GM18520 (cell line): ENCODE measurements at regions not wholly inside any gene's neighbourhood (a gene's known extent, or its start where the extent isn't known, plus 50 kb on each side); places are given as distances from the start of the nearest gene placed in this dataset.
A peak's percentile ranks its signal among the peaks of the same experiment; 100 is the strongest.

Experiments used
- ATAC-seq: cut with Tn5 transposase; IDR thresholded peaks from one replicate; pipeline ENCODE4 v1.9.1; 2021; ENCODE audit not compliant: unreplicated experiment

- ATAC-seq: peak; percentile 40
Measured at GRCh38 chr5:107294211-107294550, 376.6 kb downstream of the EFNA5 start.

DNA sequence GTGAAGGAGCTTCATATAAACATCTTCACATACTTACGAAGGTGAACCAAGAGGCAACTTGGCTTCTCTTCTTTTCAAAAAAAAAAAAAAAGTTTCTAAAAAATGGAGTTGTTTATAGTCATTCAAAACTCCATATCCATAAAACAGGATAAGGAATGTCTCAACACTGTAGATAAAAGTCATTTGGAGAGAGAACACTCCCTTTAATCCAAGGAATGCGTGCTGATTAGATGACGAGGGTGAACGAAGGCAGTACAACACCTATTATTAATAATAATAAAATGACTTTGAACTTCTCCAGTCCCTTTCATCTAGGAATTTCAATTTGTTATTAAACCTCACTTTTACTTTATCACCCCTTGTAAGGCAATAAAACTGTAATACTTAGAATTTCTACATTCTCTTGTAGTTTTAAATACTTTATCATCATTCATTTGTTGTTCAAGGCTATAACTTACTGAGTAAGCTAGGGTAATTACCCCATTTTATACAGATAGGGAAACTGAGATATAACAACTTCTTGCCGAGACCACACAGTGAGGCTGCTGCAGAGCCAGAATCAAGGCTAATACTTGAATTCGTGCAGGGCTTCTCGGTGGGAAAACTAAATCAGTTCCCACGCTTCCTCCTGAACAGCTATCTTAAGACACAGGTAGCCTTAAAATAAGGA is 377.1 kb downstream of the EFNA5 start:
- no peak for ATAC-seq

GRCh38 chr5:107291866-107292265 is 378.9 kb downstream of the EFNA5 start:
- ATAC-seq: no peak

DNA sequence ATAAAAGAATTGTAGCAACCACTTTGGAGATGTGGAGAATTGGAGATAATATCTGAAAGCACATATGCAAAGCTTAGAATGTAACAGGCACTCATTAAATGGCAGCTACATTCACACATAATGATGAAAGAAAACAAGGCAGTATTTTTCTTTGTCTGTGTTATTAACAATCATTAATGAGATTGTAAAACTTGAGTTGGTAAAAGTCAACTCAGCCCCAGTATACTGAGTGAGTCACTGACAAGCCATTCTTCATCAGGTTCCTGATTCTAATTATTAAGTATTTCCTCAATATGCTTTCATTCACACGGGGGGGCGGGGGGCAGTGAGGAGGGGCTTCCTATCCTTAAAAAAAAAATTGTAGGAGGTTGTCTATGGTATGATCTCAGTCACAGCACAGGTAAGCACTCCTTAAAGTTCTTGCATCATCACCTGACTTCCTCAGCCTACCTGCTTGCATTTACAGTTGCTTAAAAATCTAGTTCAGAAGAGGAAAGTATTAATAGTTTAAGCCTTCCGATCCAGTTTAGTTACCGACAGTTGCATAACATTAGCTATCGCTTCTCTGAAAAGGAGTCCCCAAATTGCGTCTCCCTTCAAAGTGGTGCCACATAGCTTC is 379.8 kb downstream of the EFNA5 start:
- no peak for ATAC-seq

DNA sequence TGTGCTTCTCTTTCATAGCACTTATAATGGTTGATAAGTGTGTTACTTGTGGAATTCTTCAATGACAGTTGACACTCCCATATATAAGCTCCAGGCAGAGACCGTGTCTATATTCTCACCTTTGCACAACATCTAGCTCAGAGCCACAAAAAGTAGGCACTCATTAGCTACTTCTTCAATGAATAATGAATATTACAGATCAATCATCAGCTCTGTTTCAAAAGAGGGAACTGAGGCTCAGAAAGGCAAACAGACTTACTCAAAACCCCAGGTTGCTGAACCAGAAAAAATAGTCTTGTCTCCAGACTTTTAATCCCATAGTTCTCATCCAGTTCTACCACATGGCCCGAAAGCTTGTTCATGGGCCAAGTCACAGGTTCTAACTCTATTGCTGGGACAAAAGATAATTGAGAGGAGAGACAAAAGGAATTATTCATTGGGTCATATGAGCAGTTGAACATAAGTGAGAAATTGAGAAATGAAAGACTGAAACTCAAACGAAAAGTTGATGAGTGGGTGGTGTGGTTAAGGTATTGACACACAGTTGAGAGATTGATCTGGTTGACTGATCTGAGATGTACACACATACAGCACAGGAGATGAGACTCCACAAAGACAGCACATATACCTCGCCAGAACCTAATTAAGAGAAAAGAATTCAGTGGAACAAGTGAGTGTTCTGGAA is 381.6 kb downstream of the EFNA5 start:
- ATAC-seq: peak; percentile 87

DNA sequence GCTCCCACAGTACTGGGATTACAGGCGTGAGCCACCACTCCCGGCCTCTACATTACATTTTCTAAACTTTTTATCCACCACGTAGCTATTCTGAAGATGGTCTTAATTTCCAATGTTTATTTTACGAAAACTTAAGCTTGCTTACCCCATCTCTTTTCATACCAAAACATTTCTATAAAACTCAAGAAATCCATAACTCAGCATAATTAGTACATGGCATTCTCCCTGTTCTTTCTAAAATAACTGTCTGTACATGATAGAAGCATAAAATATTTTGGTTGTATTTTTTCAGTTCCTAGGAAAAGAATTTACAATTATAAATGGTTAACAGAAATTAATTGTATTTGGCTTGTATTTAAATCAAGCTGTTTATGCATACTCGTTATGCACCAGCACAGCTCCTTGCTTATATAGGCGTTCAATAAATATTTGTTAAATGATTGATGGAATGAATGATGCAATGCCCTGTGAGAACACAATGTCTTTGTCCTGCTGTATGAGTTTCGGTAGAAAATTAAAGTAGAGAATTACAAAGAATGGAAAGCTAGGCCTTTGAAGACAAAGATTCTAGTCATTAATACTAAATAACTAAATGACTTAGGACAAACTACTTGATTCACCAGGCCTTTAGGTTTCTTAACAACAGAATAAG is 384.2 kb downstream of the EFNA5 start:
- no peak for ATAC-seq

DNA sequence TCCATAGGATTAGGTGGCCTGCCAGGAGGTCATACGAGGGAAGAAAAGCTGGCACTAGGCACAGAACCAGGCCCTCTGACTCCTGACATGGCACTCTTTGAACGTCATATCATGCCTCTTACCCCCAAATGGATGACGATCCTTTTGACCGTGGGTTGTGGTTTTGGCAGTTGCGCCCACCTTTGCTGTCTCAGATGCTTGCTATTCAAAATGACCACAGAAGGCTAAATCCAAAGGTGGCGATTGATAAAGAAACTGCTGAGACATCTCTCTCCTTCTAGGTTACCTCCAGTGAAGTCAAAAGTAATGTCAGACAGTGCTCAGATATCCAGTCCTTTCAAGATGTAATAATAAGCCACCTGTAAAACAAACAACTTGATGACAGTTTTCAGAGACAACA is 385.0 kb downstream of the EFNA5 start:
- ATAC-seq: peak; percentile 23

GRCh38 chr5:107284822-107285525 is 385.8 kb downstream of the EFNA5 start:
- ATAC-seq: no peak

DNA sequence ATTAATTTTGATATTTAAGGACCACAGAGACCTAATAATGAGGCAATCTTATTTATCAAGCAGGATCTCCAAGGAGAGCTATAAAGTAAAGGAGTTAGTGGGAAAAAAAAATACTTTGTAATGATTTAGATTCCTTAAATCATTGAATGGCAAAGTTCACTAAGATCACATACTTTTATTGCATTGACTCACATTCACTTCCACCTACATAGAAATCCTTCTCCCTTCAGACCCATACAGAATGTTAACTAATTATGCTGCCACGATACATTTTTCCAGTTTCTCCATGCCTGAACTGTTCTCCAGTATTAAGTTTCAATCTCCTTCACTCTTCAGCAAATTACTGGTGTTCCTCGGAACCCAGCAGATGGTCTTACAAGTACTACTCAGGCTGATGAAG is 388.7 kb downstream of the EFNA5 start:
- ATAC-seq: no peak

DNA sequence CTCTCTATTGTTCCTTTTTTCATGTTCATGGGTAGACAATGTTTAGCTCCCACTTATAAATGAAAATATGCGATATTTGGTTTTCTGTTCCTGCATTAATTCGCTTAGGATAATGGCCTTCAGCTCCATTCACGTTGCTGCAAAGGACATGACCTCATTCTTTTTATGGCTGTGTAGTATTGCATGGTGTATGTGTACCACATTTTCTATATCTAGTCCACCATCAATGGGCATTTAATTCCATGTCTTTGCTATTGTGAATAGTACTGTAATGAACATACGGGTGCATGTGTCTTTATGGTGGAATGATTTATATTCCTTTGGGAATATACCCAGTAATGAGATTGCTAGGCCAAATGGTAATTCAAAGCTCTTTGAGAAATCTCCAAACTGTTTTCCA is 392.0 kb downstream of the EFNA5 start:
- ATAC-seq: no peak

DNA sequence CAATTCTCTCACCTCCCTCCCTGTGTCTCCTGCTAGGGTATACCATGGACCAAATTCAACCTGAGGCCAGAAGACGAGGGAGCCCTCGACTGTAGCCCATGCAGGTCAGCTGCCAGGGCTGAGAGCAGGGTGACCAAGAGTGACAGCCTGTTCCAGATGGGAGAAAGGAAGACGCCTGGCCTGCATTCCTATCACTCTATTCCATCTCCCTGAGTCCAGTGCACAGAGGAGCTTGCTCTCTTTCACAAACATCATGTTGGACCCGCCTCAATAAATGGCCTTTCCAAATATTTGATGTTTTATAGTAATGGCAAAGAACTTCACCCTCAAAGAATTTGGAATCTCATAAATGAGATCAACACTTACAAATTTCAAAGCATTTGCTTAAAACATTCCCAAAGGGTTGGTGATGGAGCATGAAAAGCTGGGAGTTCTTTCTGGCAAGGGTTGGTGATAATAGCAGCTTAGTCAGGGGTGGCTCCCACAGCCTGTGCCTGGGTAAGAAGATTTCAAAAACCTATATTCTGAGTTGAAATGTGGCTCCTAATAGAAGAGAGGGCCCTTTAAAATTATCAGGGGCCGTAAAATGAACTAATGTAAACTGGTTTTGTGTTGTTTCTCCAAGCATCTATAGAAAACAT is 393.1 kb downstream of the EFNA5 start:
- ATAC-seq: no peak

DNA sequence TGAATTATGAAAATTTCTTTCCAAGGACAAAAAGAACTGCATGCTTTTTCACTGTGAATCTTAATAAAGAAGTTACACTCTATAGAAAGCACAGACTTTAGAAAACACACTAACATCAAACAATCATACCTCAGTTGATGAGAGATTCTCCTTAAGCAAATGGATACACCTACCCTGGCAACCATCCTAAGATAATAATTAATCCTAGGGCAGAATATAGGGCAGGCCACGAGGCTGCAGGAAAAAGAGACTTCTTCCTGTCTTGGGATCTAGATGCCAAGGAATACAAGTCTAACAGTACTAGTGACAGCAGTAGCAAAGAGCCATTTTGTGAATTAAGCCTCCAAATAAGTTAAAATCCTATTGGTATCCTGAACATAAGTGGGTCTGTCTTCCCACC is 395.4 kb downstream of the EFNA5 start:
- ATAC-seq: no peak

- no peak for ATAC-seq
Measured at GRCh38 chr5:107274571-107274970, 396.2 kb downstream of the EFNA5 start.

DNA sequence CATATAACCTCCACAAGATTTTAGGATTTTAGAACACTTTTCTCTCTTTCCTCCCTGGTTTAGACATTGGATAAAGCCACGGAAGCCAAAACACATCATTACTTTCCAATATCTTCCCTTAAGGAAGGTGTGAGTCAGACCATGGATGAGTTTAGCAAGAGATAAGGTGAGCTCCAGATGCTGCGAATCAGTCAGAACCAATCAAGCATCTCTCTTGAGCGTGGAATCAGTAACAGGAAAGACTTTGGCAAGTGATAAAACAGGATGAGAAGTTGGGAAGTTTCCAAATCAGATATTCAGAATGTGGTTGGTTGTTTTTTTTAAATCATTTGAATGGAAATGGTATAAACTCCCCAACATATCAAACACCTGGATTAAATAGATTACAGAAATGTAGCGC is 397.8 kb downstream of the EFNA5 start:
- ATAC-seq: no peak

DNA sequence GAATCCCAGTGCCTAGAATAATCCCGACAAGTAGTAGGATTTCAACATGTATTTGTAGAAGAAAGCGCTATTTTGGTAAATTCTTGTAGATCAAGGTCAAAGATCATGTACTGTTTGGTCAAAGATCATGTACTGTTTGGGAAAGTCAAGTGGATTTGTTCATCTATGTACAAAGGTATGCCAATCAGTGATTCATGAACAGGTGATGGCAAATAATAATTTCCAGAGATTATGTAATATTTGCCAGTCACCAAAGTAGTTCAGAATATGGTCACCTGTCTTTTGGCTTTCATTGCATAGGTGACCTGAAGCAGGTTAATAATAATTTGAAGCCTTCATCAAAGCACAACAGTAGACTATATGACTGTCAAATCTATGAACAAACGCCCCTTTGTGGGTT is 398.2 kb downstream of the EFNA5 start:
- no peak for ATAC-seq

GRCh38 chr5:107271682-107272350 is 398.9 kb downstream of the EFNA5 start:
- no peak for ATAC-seq

GRCh38 chr5:107270561-107270960 is 400.2 kb downstream of the EFNA5 start:
- ATAC-seq: no peak

DNA sequence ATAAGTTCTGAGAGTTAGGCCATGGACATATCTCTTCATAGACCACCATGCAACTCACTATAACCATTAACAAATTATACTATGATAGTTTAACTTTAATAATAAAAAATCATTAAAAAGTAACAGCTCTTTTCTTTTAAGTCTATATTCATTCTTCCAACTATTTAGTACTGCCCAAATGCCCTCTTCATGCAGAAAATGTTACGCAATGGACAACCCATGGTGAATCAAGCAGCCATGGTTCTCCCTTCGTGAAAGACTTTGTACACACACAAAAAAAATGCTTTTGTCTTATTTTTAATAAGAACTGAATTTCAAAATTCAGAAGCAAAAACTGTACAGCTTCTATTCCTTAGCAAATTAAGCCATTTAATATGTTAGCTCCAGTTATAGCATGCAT is 401.1 kb downstream of the EFNA5 start:
- ATAC-seq: no peak

DNA sequence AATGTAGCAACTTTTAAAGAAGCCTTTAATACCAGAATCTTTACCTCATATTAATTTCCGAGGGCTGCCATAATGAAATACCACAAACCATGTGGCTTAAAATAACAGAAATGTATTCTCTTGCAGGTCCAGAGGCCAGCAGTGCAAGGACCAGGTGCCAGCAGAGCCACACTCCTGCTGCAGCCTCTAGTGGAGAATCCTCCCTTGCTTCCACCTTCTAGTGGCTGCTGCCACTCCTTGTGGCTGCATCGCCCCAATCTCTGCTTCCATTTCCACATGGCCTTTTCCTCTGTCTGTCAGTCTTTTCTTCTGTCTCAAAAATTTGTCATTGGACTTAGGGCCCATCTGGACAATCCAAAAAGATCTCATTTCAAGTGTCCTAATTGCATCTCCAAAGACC is 401.5 kb downstream of the EFNA5 start:
- no peak for ATAC-seq

GRCh38 chr5:107268241-107268640 is 402.5 kb downstream of the EFNA5 start:
- ATAC-seq: no peak
